ENCODE measurements at regions not wholly inside any gene's neighbourhood (a gene's known extent, or its start where the extent isn't known, plus 50 kb on each side); places are given as distances from the start of the nearest gene placed in this dataset.

DNA sequence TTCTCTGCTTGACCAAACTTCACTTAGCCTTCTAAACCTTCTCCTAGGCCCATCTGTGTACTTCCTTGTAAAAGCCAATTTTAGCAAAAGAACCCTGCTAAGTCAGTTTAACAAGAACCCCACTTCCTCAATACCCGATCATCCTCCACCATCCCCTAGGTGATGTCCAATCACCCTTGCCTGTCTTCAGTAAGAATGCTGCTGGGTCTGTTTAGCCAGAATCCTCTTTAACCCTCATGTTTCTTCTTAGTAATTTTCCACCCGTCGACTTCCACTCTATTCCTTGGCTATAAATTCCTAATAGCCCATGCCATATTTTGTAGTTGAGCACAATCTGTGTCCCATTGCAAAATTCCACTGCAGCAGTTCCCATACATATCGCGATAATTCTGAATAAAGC lies 780.0 kb upstream of the RAB6C start:
- TF ChIP-seq POLR2AphosphoS5 (IDR thresholded peaks at IDR 0.05; ENCODE audit: low read depth, low read length): no peak
- no peak for TF ChIP-seq POLR2A (IDR thresholded peaks at IDR 0.05; ENCODE audit: low read depth, low read length)
